ENCODE measurements at regions not wholly inside any gene's neighbourhood (a gene's known extent, or its start where the extent isn't known, plus 50 kb on each side); places are given as distances from the start of the nearest gene placed in this dataset.

GRCh38 chr5:50962934-50963872 lies 296.8 kb downstream of the PARP8 start (continued):
- TF ChIP-seq SREBF1 (IDR thresholded peaks at IDR 0.05; ENCODE audit: low read length) (no peak), PML (IDR thresholded peaks at IDR 0.05; ENCODE audit: low read length) (no peak), KDM1A (IDR thresholded peaks at IDR 0.05; ENCODE audit: borderline replicate concordance) (no peak), PBX3 (IDR thresholded peaks at IDR 0.05; ENCODE audit: insufficient replicate concordance, low read depth, low read length) (no peak), SMARCA5 (IDR thresholded peaks at IDR 0.05) (0 out of 2 replicates have a peak, but pooled peaks have one; percentile 16), REST (IDR thresholded peaks at IDR 0.05; ENCODE audit: low read depth, low read length) (no peak), POU2F2 (IDR thresholded peaks at IDR 0.05; ENCODE audit: borderline replicate concordance, low read depth, low read length) (peak; percentile 47; the same call in 1 of the 3 replicates), RCOR1 (conservative IDR thresholded peaks at IDR 0.05; ENCODE audit: low read depth, low read length) (no peak), TCF3 (IDR thresholded peaks at IDR 0.05; ENCODE audit: borderline replicate concordance, insufficient read depth, low read depth, low read length) (no peak), E4F1 (IDR thresholded peaks at IDR 0.05; ENCODE audit: borderline replicate concordance, partially characterized antibody) (no peak), STAT3 (IDR thresholded peaks at IDR 0.05; ENCODE audit: low read depth, low read length) (no peak), IRF5 (IDR thresholded peaks at IDR 0.05; ENCODE audit: borderline replicate concordance) (no peak), RAD21 (IDR thresholded peaks at IDR 0.05; ENCODE audit: insufficient read depth, low read depth, low read length) (peak; percentile 87)

Data from GM12878 (cell line).